ENCODE measurements at regions not wholly inside any gene's neighbourhood (a gene's known extent, or its start where the extent isn't known, plus 50 kb on each side); places are given as distances from the start of the nearest gene placed in this dataset.

DNA sequence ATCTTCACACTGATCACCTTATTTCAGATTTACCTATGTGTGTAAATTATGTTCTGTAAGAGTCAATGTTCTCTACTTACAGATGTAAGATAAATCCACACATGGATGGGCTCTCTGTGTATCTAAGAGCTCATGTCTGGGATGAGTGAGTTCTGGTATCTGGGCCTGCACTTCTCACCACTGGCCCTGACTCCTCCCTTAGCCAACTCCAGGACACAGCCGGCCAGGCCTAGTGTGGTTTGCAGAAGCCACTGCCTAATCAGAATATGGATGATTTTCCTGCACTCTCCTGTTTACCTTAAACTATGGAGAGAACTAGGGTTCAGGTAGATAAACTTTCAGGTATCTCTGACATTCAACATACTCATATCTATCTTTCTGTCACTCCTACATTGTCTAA lies 1284.8 kb downstream of the TMEM121 start:
- no peaks in the 10 kb centered on the region for H3K4me1 ChIP-seq
- no peaks in the 10 kb centered on the region for H3K27me3 ChIP-seq
- H3K4me3 ChIP-seq = no peak overlapping the region
- DNase-seq = no peak
- H3K27ac ChIP-seq = no peak overlapping the region
- intact Hi-C loops (cut with DNase I; ENCODE audit: low total_unique reads) = no loop called here
- H3K9me3 ChIP-seq = no peaks in the 10 kb centered on the region
- no peak for TF ChIP-seq POLR2A (IDR thresholded peaks at IDR 0.05)
- no peaks in the 10 kb centered on the region for H3K36me3 ChIP-seq

DNA sequence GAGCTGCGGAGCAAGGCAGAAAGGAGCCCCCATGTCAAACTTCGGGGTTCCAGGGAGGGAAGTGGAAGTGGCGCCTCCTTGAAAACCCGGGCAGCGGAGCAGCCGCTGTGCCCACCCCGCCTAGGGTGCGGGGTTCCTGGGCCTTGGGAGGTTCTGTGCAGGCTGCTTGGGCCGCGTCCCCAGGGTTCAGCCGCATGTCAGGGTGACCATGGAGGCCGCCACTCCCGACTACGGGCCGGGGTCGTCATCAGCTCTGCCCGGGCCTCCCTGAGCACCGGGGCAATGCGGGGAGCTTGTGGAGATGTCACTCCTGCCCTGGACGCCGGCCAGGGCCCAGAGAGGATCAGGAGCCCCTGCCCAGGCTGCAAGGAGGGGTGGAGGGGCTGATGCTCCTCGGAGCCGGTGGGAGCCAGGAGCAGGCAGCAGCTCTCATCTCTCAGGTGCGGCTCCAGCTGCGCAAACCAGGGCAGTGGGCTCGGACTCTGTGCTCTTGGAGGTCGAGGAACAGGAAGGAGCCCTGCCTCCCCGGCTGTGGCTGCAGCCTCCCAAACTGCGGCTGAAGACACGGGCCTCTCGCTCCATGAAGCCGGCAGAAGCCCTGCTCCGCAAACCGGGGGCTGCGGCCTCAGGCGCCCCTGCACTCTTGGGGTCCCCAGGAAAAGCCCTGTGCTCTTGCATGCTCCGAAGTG lies 1286.5 kb downstream of the TMEM121 start:
- H3K9me3 ChIP-seq = peaks cover 0 to 3% of the 10 kb centered on the region in 2 donors
- no peak for DNase-seq
- TF ChIP-seq POLR2A (IDR thresholded peaks at IDR 0.05) = no peak
- TF ChIP-seq, protein P1, sequence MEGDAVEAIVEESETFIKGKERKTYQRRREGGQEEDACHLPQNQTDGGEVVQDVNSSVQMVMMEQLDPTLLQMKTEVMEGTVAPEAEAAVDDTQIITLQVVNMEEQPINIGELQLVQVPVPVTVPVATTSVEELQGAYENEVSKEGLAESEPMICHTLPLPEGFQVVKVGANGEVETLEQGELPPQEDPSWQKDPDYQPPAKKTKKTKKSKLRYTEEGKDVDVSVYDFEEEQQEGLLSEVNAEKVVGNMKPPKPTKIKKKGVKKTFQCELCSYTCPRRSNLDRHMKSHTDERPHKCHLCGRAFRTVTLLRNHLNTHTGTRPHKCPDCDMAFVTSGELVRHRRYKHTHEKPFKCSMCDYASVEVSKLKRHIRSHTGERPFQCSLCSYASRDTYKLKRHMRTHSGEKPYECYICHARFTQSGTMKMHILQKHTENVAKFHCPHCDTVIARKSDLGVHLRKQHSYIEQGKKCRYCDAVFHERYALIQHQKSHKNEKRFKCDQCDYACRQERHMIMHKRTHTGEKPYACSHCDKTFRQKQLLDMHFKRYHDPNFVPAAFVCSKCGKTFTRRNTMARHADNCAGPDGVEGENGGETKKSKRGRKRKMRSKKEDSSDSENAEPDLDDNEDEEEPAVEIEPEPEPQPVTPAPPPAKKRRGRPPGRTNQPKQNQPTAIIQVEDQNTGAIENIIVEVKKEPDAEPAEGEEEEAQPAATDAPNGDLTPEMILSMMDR (IDR thresholded peaks at IDR 0.05) = no peak
- no peaks in the 10 kb centered on the region for H3K4me1 ChIP-seq
- no peak overlapping the region for H3K4me3 ChIP-seq
- no peak overlapping the region for H3K27ac ChIP-seq
- intact Hi-C loops (cut with DNase I; ENCODE audit: low total_unique reads) = no loop called here
- no peaks in the 10 kb centered on the region for H3K36me3 ChIP-seq
- no peaks in the 10 kb centered on the region for H3K27me3 ChIP-seq

DNA sequence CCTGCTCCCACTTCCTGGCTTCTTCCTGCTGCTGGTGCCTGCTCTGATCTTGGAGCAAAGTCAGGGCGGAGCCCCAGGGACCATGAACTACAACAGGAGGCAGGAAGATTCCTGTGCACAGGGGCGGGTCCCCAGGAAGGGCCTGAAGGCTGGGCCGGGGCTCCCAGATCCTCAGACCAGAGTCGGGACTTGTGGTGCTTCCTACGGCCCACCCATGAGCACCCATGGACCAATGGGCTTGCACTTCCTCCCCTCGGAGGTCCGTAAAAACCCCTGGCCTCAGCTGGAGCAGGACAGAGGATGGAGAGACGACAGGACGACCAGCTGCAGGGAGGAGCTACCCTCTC lies 1287.1 kb downstream of the TMEM121 start:
- Histone ChIP-seq H3K4me1 (no peaks in the 10 kb centered on the region), H3K4me3 (no peak overlapping the region), H3K9me3 (peaks cover 0 to 3% of the 10 kb centered on the region in 2 donors), H3K27ac (no peak overlapping the region), H3K36me3 (no peaks in the 10 kb centered on the region), H3K27me3 (no peaks in the 10 kb centered on the region)
- no peak for DNase-seq
- TF ChIP-seq, protein P1 (IDR thresholded peaks at IDR 0.05) = no peak
- no peak for TF ChIP-seq POLR2A (IDR thresholded peaks at IDR 0.05)
- intact Hi-C loops (cut with DNase I; ENCODE audit: low total_unique reads) = no loop called here

DNA sequence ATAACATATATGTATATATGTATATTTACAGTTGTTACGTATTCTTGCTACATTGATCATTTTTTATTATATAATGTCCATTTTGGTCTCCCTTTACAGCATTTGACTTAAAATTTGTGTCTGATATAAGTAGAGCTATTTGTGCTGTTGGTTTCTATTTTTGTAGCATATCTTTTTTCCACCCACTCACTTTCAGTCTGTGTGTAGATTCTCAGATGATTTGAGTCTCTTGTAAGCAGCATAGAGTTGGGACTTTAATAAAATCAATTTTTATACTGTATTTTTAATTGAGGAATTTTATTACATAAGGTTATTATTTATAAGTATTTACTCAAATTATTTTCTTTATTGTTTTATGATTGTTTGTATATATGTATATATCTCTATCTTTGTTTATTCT lies 1293.7 kb downstream of the TMEM121 start:
- peaks cover 0 to 3% of the 10 kb centered on the region in 2 donors for H3K9me3 ChIP-seq
- no peaks in the 10 kb centered on the region for H3K27me3 ChIP-seq
- intact Hi-C loops (cut with DNase I; ENCODE audit: low total_unique reads) = no loop called here
- no peak overlapping the region for H3K4me3 ChIP-seq
- no peak overlapping the region for H3K27ac ChIP-seq
- H3K36me3 ChIP-seq = no peaks in the 10 kb centered on the region
- TF ChIP-seq, protein P1 (IDR thresholded peaks at IDR 0.05) = no peak
- no peak for TF ChIP-seq POLR2A (IDR thresholded peaks at IDR 0.05)
- no peaks in the 10 kb centered on the region for H3K4me1 ChIP-seq
- no peak for DNase-seq

DNA sequence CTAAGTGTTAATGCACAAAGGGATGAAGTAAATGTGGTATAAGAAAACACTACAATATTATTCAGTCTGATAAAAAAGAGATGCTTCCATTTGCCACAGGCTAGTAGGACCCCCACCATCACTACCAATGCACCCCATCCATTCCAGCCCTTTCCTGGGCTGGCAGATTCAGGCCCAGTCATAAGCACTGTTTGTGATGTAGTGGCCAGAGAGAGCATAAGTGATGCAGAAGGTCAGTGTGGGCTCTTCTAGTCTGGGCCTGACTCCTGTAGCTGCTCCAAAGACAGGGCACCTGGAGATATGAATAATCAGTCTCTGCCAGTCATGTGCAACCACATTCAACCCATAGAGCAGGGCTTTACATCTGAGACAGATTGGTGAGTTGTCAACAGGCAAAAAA lies 1294.7 kb downstream of the TMEM121 start:
- intact Hi-C loops (cut with DNase I; ENCODE audit: low total_unique reads) = no loop called here
- no peak for TF ChIP-seq POLR2A (IDR thresholded peaks at IDR 0.05)
- TF ChIP-seq, protein P1 (IDR thresholded peaks at IDR 0.05) = no peak
- Histone ChIP-seq H3K4me3 (no peak overlapping the region), H3K27ac (no peak overlapping the region), H3K27me3 (no peaks in the 10 kb centered on the region), H3K4me1 (no peaks in the 10 kb centered on the region), H3K9me3 (peaks cover 0 to 3% of the 10 kb centered on the region in 2 donors), H3K36me3 (no peaks in the 10 kb centered on the region)
- no peak for DNase-seq

DNA sequence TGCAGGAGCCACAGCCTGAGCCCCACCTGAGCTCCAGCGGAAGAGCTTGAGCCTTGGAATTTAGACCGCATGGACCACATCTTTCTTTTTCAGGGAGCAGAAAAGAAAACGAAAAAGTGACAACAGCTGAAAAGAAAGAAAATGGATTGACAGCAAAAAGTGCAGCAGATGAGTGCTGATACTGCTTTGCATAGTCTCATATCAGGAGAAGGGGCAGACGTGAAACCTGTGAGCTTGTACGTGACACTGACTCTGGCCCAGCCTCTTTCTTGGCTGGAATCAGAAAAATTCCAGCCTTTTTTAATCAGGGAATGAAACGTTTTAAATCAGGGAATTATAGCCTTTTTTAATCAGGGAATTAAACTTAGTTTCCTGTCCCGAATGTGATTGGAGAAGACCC lies 1296.5 kb downstream of the TMEM121 start:
- TF ChIP-seq POLR2A (IDR thresholded peaks at IDR 0.05) = no peak
- TF ChIP-seq, protein P1 (IDR thresholded peaks at IDR 0.05) = no peak
- no peak overlapping the region for H3K4me3 ChIP-seq
- no peak for DNase-seq
- no peak overlapping the region for H3K27ac ChIP-seq
- H3K36me3 ChIP-seq = no peaks in the 10 kb centered on the region
- no peaks in the 10 kb centered on the region for H3K4me1 ChIP-seq
- no peaks in the 10 kb centered on the region for H3K9me3 ChIP-seq
- intact Hi-C loops (cut with DNase I; ENCODE audit: low total_unique reads) = no loop called here
- no peaks in the 10 kb centered on the region for H3K27me3 ChIP-seq
